T-helper 17 cell (primary cell): ENCODE measurements at regions not wholly inside any gene's neighbourhood (a gene's known extent, or its start where the extent isn't known, plus 50 kb on each side); places are given as distances from the start of the nearest gene placed in this dataset.

ENCODE experiments used
- ATAC-seq: fragments of 150-1000 bp; cut with Tn5 transposase; 2 replicates; pipeline ENCODE4 v1.10.0; 2021; ENCODE audit warnings: mild to moderate bottlenecking, moderate library complexity
- DNase-seq, 3 donors: peaks; one replicate each; pipeline versions ENCODE4 v3.0.0 to v3.0.0-alpha.2; 2020 to 2021
- H3K9me3 ChIP-seq: one replicate; pipeline ENCODE4 v1.7.0; 2013; ENCODE audit warnings: low read length, mild to moderate bottlenecking; ENCODE audit not compliant: control insufficient read depth, poor library complexity, severe bottlenecking
- H3K27ac Mint-ChIP-seq: one replicate; pipeline ENCODE4 v1.8.0; 2022; ENCODE audit warnings: mild to moderate bottlenecking, moderate library complexity, mixed read lengths
- H3K27me3 Mint-ChIP-seq: one replicate; pipeline ENCODE4 v1.8.0; 2022; ENCODE audit warnings: mixed read lengths
- H3K36me3 Mint-ChIP-seq: one replicate; pipeline ENCODE4 v1.8.0; 2022; ENCODE audit warnings: low read depth, mixed read lengths
- H3K4me1 Mint-ChIP-seq: one replicate; pipeline ENCODE4 v1.8.0; 2022; ENCODE audit warnings: mild to moderate bottlenecking, mixed read lengths
- H3K4me3 Mint-ChIP-seq: one replicate; pipeline ENCODE4 v1.8.0; 2022; ENCODE audit warnings: mild to moderate bottlenecking, moderate library complexity, mixed read lengths

GRCh38 chr16:89039756-89040155, 53.9 kb upstream of the ACSF3 start:
- no peak overlapping the region for H3K4me3 Mint-ChIP-seq
- H3K9me3 ChIP-seq, result no peaks in the 10 kb centered on the region
- peaks cover 6% of the 10 kb centered on the region for H3K27me3 Mint-ChIP-seq
- no peak for DNase-seq
- no peak overlapping the region for H3K27ac Mint-ChIP-seq
- H3K4me1 Mint-ChIP-seq, result peaks cover 2% of the 10 kb centered on the region
- no peak for ATAC-seq
- no peaks in the 10 kb centered on the region for H3K36me3 Mint-ChIP-seq

- Mint-ChIP-seq H3K27me3 (peaks cover 6% of the 10 kb centered on the region), H3K4me1 (peaks cover 2% of the 10 kb centered on the region), H3K4me3 (no peak overlapping the region), H3K36me3 (no peaks in the 10 kb centered on the region), H3K27ac (no peak overlapping the region)
- H3K9me3 ChIP-seq, result no peaks in the 10 kb centered on the region
- DNase-seq, result no peak
- ATAC-seq, result no peak
Observed at GRCh38 chr16:89040391-89040790, 53.3 kb upstream of the ACSF3 start.

GRCh38 chr16:89040861-89041570, 52.6 kb upstream of the ACSF3 start:
- no peak overlapping the region for H3K27ac Mint-ChIP-seq
- no peaks in the 10 kb centered on the region for H3K4me1 Mint-ChIP-seq
- no peaks in the 10 kb centered on the region for H3K36me3 Mint-ChIP-seq
- ATAC-seq (no peak), DNase-seq (no peak)
- H3K4me3 Mint-ChIP-seq, result no peak overlapping the region
- no peaks in the 10 kb centered on the region for H3K9me3 ChIP-seq
- peaks cover 6% of the 10 kb centered on the region for H3K27me3 Mint-ChIP-seq

- no peaks in the 10 kb centered on the region for H3K36me3 Mint-ChIP-seq
- DNase-seq, result no peak
- no peaks in the 10 kb centered on the region for H3K9me3 ChIP-seq
- no peak overlapping the region for H3K27ac Mint-ChIP-seq
- no peak for ATAC-seq
- H3K4me3 Mint-ChIP-seq, result no peak overlapping the region
- H3K4me1 Mint-ChIP-seq, result no peaks in the 10 kb centered on the region
- H3K27me3 Mint-ChIP-seq, result peaks cover 6% of the 10 kb centered on the region
Observed at GRCh38 chr16:89041571-89042481, 51.8 kb upstream of the ACSF3 start.

- H3K4me3 Mint-ChIP-seq, result no peak overlapping the region
- DNase-seq, result no peak
- no peak for ATAC-seq
Observed at GRCh38 chr16:89042711-89043551, 50.7 kb upstream of the ACSF3 start.

GRCh38 chr16:89043636-89044417, 49.8 kb upstream of the ACSF3 start:
- H3K27ac Mint-ChIP-seq, result no peak overlapping the region
- H3K4me1 Mint-ChIP-seq, result no peaks in the 10 kb centered on the region
- no peaks in the 10 kb centered on the region for H3K27me3 Mint-ChIP-seq
- ATAC-seq, result no peak
- H3K4me3 Mint-ChIP-seq, result no peak overlapping the region
- H3K36me3 Mint-ChIP-seq, result no peaks in the 10 kb centered on the region
- DNase-seq, result no peak
- H3K9me3 ChIP-seq, result no peaks in the 10 kb centered on the region

More at GRCh38 chr16:89042711-89043551, 50.7 kb upstream of the ACSF3 start:
- H3K9me3 ChIP-seq, result no peaks in the 10 kb centered on the region
- Mint-ChIP-seq H3K27ac (no peak overlapping the region), H3K4me1 (no peaks in the 10 kb centered on the region), H3K36me3 (no peaks in the 10 kb centered on the region), H3K27me3 (no peaks in the 10 kb centered on the region)
